ENCODE measurements at regions not wholly inside any gene's neighbourhood (a gene's known extent, or its start where the extent isn't known, plus 50 kb on each side); places are given as distances from the start of the nearest gene placed in this dataset.

- no peak overlapping the region for H3K27ac Mint-ChIP-seq
- no peaks in the 10 kb centered on the region for H3K4me1 Mint-ChIP-seq
- TF ChIP-seq CTCF (IDR thresholded peaks at IDR 0.05): no peak
- peaks cover 7% of the 10 kb centered on the region for H3K9me3 Mint-ChIP-seq
- DNase-seq: no peak
- peaks cover 4% of the 10 kb centered on the region for H3K27me3 Mint-ChIP-seq (ENCODE audit: low read depth, poor library complexity)
- H3K36me3 Mint-ChIP-seq (ENCODE audit: low read depth): no peaks in the 10 kb centered on the region
- H3K4me3 Mint-ChIP-seq: no peak overlapping the region
These were observed 202.3 kb upstream of the IGF1 start for GRCh38 chr12:102682366-102683289.

GRCh38 chr12:102681747-102682146 is 201.4 kb upstream of the IGF1 start:
- Mint-ChIP-seq H3K27me3 (ENCODE audit: low read depth, poor library complexity) (peaks cover 4% of the 10 kb centered on the region), H3K36me3 (ENCODE audit: low read depth) (no peaks in the 10 kb centered on the region), H3K27ac (no peak overlapping the region), H3K9me3 (peaks cover 7% of the 10 kb centered on the region), H3K4me3 (no peak overlapping the region), H3K4me1 (no peaks in the 10 kb centered on the region)
- no peak for DNase-seq
- no peak for TF ChIP-seq CTCF (IDR thresholded peaks at IDR 0.05)

GRCh38 chr12:102681309-102681708 is 200.9 kb upstream of the IGF1 start:
- peaks cover 7% of the 10 kb centered on the region for H3K9me3 Mint-ChIP-seq
- no peaks in the 10 kb centered on the region for H3K4me1 Mint-ChIP-seq
- no peak overlapping the region for H3K27ac Mint-ChIP-seq
- H3K4me3 Mint-ChIP-seq: no peak overlapping the region
- no peak for TF ChIP-seq CTCF (IDR thresholded peaks at IDR 0.05)
- DNase-seq: no peak
- no peaks in the 10 kb centered on the region for H3K36me3 Mint-ChIP-seq (ENCODE audit: low read depth)
- H3K27me3 Mint-ChIP-seq (ENCODE audit: low read depth, poor library complexity): peaks cover 4% of the 10 kb centered on the region

GRCh38 chr12:102680304-102680703 is 199.9 kb upstream of the IGF1 start:
- no peaks in the 10 kb centered on the region for H3K36me3 Mint-ChIP-seq (ENCODE audit: low read depth)
- peaks cover 7% of the 10 kb centered on the region for H3K27me3 Mint-ChIP-seq (ENCODE audit: low read depth, poor library complexity)
- DNase-seq: no peak
- no peaks in the 10 kb centered on the region for H3K4me1 Mint-ChIP-seq
- H3K27ac Mint-ChIP-seq: no peak overlapping the region
- H3K4me3 Mint-ChIP-seq: no peak overlapping the region
- peaks cover 7% of the 10 kb centered on the region for H3K9me3 Mint-ChIP-seq
- TF ChIP-seq CTCF (IDR thresholded peaks at IDR 0.05): no peak

GRCh38 chr12:102676812-102677211 is 196.4 kb upstream of the IGF1 start:
- no peak overlapping the region for H3K4me3 Mint-ChIP-seq
- no peak overlapping the region for H3K27ac Mint-ChIP-seq
- TF ChIP-seq CTCF (IDR thresholded peaks at IDR 0.05): no peak
- peaks cover 5% of the 10 kb centered on the region for H3K36me3 Mint-ChIP-seq (ENCODE audit: low read depth)
- H3K4me1 Mint-ChIP-seq: no peaks in the 10 kb centered on the region
- peaks cover 5% of the 10 kb centered on the region for H3K27me3 Mint-ChIP-seq (ENCODE audit: low read depth, poor library complexity)
- no peak for DNase-seq
- H3K9me3 Mint-ChIP-seq: peaks cover 32% of the 10 kb centered on the region

- peaks cover 39% of the 10 kb centered on the region for H3K9me3 Mint-ChIP-seq
These were observed 195.3 kb upstream of the IGF1 start for GRCh38 chr12:102675672-102676071.

More at GRCh38 chr12:102675672-102676071, 195.3 kb upstream of the IGF1 start:
- no peak for TF ChIP-seq CTCF (IDR thresholded peaks at IDR 0.05)
- peaks cover 5% of the 10 kb centered on the region for H3K36me3 Mint-ChIP-seq (ENCODE audit: low read depth)
- H3K27me3 Mint-ChIP-seq (ENCODE audit: low read depth, poor library complexity): peaks cover 4% of the 10 kb centered on the region
- H3K27ac Mint-ChIP-seq: no peak overlapping the region
- no peak overlapping the region for H3K4me3 Mint-ChIP-seq
- no peak for DNase-seq
- H3K4me1 Mint-ChIP-seq: no peaks in the 10 kb centered on the region
